NCI-H128 (cell line): ENCODE measurements at regions not wholly inside any gene's neighbourhood (a gene's known extent, or its start where the extent isn't known, plus 50 kb on each side); places are given as distances from the start of the nearest gene placed in this dataset.
"Not testable (repeated sequence)": the region's sequence is repeated elsewhere in the genome, so short reads cannot be mapped to it uniquely, and the experiment has no call there.

Experiments used
- DNase-seq: peaks from one replicate; lab custom pipeline; 2025; ENCODE audit not compliant: unreplicated experiment; lab: John Stamatoyannopoulos, UW

DNA sequence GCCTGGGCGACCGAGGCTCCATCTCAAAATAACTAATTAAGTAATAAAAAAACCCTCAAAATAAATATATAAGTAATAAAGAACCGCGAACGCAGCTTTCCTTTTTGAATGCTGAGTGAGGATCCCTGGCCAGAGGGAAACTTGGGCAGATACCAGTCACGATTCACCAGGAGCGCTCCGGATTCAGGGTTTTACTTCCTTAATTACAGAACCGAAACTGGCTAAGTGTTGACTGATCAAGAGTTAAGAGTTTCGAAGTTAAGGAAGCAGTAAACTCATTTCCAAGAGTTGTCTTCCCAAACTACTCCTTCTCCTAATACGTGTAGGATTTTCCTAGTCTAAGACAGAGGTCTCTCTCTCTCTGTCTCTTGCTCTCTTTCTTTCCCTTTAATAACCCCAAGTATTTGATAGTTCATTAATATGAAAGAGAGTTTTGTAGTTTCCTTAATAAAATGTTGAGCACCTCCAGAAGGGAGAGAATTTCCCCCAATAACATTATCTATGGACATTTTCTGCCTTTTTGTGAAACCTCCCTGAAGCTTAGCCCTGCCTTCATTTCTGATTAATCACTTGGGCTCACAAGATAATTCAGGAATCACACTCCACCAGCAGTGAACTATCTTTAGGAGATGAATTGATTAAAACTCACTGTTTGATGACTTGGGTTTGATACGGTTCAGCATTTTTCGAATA is 61.4 kb upstream of the ZNF217 start:
- DNase-seq, result no peak

DNA sequence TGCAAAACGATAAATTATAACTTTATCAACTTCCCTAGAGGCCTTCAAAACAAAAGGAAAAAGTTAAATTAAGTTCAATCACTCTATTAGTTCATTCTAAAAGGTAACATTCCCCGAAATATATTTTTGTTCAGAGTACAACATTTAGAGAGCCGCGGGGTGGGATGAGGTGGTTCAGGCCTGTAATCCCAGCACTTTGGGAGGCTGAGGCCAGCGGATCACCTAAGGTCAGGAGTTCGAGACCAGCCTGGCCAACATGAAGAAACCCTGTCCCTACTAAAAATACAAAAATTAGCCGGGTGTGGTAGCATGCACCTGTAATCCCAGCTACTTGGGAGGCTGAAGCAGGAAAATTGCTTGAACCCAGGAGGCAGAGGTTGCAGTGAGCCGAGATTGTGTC is 60.9 kb upstream of the ZNF217 start:
- DNase-seq, result not testable (repeated sequence)

DNA sequence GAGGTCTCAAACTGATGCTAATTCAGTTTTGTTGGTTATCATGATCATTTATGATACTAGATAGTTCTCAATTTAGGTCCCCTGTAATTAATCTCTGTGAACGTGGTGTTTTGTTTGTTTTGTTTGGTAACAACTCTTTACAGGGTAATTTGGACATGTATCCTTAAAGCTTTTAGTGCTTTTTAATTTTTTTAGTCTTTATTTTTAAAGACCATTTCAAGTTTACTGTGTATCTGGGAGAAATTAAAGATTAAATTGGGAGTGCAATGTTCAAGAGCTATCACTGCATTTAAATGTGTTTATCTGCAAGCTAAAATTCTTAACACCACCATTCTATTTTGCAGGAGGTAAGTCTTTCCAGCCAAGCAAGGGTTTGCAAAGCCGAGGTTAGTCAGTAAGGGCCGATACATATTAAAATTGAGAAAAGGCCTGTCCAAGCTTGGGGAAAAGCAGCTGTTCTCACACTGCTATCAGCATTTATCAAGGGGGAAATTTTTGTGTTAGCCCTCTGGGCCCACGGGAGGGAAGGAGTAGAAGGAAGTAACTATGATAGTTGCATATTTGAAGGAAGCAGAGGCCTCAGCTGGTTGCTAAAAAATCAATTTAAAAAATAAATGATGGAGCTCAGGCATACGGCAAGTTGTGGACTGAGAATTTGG is 59.3 kb upstream of the ZNF217 start:
- DNase-seq, result no peak

DNA sequence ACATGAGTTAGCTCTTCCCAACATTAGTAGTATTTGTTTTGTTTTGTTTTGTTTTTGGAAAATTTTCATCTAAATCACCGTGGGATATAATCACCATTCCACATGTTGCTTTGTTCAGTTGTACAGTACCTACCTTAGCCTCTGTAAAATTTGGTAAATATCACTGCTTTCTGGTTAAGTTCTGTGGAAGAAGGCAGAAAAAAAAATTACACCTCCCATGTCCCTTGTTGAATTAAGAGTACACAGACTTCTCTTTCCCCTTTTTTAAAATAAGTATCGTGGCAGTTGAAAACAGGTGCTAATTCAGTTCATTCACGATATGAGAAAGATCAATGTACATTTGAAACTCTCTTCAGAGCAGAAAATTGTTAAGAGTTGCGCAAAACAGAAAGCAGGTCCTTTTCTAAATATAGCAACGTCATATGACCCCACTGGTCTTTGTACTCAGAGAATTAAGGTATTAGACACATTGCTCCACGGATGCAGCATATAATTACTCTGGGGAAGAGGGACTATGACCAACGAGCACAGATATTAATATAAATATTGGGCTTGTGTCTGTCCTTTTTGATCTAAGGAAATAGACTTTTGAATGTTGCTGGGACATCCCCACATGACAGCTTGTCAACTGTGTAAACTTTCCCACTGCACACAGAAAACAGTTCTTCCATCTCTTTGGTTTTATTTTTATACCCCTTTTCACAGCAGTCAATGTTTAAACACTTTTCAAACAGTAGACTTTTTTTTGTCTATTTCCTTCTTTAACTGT is 58.6 kb upstream of the ZNF217 start:
- DNase-seq, result no peak

DNA sequence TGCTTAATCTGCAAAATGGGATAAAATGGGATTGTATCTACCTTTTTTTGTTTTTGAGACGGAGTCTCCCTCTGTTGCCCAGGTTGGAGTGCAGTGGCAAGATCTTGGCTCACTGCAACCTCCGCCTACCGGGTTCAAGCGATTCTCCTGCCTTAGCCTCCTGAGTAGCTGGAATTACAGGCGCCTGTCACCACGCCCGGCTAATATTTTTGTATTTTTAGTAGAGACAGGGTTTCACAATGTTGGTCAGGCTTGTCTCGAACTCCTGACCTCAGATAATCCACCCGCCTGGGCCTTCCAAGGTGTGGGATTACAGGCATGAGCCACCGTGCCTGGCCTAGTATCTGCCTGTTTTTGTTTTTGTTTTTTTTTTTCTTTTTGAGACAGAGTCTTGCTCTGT is 55.9 kb upstream of the ZNF217 start:
- DNase-seq, result not testable (repeated sequence)

DNA sequence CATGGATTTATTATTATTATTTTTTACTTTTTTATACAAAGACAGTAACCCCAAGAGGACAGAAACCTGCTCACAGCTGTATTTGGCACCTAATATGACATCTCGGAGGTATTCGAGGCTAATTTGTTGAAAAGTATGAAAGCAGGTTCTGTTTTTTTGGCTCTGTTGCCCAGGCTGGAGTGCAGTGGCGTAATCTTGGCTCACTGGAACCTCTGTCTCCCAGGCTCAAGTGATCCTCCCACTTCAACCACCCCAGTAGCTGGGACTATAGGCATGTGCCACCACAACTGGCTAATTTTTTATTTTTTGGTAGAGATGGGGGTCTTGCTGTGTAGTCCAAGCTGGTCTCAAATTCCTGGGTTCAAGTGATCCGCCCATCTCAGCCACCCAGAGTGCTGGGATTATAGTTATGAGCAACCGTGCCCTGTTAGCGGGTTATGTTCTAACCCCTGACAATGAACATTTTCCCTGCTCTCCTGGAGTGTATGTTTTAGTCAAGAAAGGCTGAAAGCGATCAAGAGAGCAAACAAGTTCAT is 53.7 kb upstream of the ZNF217 start:
- no peak for DNase-seq

DNA sequence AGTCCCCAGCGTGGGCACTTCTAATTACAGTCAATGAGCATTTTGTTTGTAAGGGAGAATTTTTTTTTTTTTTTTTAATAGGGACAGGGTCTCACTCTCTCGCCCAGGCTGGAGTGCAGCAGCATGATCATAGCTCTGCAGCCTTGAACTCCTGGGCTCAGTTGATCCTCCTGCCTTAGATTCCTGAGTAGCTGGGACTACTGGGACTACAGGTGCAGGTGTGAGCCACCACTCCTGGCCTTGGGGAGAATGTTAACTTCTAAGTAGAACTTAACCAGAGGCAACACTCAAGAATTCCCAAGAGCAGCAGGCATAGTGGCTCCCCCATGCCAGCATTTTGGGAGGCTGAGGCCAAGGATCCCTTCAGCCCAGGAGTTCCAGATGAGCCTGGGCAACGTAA is 52.9 kb upstream of the ZNF217 start:
- DNase-seq, result no peak

DNA sequence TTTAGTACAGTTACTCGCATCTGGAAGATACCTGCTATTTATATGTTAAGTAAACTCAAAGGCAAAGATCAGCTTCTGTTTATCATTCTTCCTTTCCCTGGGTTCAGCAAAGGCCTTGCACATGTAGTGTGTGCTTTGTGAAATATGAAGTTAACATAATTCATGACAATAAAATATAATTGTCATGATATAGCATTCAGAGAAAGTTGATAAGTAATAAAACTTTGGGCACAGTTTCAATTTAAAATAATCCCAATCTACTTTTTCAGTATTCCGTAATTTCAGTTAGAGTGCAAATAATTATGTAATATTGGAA is 51.9 kb upstream of the ZNF217 start:
- DNase-seq, result no peak

DNA sequence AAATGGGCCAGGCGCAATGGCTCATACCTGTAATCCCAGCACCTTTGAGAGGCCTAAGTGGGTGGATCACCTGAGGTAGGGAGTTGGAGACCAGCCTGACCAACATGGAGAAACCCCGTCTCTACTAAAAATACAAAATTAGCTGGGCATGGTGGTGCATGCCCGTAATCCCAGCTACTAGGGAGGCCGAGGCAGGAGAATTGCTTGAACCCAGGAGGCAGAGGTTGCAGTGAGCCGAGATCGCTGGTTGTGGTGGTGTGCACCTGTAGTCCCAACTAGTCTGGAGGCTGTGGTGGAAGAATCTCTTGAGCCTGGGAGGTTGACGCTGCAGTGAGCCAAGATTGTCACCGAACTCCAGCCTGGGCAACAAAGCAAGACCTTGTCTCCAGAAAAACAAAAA is 50.5 kb upstream of the ZNF217 start:
- not testable (repeated sequence) for DNase-seq
